SK-N-MC (cell line): ENCODE measurements at regions not wholly inside any gene's neighbourhood (a gene's known extent, or its start where the extent isn't known, plus 50 kb on each side); places are given as distances from the start of the nearest gene placed in this dataset.

Experiments used
- EZH2 ChIP-seq: fragments of 200-600 bp; sonication (generic); IDR thresholded peaks from one replicate; pipeline ENCODE4 v1.6.1; 2017; ENCODE audit warnings: antibody characterized with exemption
- POLR2AphosphoS5 ChIP-seq: IDR thresholded peaks from 2 replicates; pipeline ENCODE4 v1.6.1; 2012; ENCODE audit warnings: mild to moderate bottlenecking, low read depth, low read length, borderline replicate concordance

GRCh38 chrX:19225909-19226308, 103.6 kb upstream of the ADGRG2 start:
- TF ChIP-seq POLR2AphosphoS5 (no peak), EZH2 (no peak)
